HG03558 (cell line): ENCODE measurements at regions not wholly inside any gene's neighbourhood (a gene's known extent, or its start where the extent isn't known, plus 50 kb on each side); places are given as distances from the start of the nearest gene placed in this dataset.

Source experiments
- ATAC-seq: cut with Tn5 transposase; IDR thresholded peaks from one replicate; pipeline ENCODE4 v1.9.1; 2021; ENCODE audit warnings: moderate number of reproducible peaks; ENCODE audit not compliant: unreplicated experiment; ENCODE audit errors: extremely low read depth

DNA sequence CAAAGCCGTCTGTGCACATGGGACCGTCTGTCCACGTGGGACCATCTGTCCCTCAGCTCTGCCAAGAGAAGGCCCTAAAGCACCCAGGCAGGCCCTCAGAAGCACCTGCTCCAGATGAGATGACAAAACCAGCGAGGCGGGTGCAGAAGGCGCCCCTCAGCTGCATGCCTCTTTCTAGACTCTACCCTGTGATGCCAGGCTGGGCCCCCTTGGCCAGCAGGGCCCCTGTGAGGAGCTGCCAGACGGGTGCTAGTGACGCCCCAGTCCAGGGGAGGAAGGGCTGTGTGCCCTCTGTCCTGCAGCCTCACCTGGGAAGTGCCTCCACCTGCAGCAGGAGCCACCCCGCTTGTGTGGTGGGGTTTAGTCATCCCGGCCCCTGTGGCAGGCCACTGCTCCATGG is 309.2 kb upstream of the SHH start:
- no peak for ATAC-seq

DNA sequence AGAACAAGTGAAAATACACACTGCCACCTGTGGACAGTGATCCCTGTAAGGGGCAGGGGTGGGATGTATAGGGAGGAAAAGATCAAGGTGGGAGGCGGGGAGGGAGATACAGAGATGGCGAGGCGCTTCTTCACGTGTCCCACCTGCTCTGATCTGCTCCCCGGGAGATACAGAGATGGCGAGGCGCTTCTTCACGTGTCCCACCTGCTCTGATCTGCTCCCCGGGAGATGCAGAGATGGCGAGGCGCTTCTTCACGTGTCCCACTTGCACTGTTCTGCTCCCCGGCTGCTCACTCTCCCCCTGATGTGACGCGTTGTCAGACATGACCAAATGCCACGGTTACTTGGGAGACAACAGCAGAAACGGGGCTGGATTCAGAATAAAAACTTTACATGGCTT is 308.3 kb upstream of the SHH start:
- no peak for ATAC-seq

DNA sequence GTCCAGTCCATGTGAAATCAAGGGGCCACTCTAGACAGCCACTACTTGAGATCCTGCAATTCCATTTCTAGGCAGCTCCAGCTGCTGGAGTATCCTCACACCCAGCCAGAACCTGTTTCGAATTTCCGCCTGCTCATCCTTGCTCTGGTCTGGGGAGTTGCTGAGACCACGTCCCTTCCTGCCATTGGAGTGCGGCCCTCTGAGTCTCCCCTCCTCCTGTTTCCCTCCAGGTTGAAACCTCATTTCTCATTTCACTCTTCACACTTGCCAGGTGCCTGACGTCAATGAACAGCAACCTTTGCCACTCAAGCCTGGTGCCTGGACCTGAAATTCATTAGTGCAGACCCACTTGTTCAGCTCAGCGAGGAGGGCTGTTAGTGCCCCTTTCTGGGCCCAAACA is 307.5 kb upstream of the SHH start:
- ATAC-seq = no peak

DNA sequence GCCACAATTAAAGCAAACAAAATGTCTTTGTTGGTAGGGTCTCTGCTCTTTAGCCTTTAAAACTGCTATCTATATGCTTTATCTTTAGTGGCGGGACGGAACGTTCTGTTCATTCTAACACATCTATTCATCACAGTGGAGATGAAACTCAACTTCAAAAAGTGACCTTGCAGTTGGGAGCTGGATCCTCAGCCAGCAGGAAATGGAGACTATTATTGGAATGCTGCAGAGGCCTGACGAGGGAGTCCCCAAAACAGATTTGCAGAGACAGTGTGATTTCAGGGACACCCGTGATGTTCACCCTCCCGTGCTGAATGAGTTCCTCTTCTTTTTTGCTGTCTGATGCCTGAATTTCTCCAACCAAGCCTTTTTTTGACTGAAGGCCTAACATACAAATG is 306.0 kb upstream of the SHH start:
- ATAC-seq = no peak

DNA sequence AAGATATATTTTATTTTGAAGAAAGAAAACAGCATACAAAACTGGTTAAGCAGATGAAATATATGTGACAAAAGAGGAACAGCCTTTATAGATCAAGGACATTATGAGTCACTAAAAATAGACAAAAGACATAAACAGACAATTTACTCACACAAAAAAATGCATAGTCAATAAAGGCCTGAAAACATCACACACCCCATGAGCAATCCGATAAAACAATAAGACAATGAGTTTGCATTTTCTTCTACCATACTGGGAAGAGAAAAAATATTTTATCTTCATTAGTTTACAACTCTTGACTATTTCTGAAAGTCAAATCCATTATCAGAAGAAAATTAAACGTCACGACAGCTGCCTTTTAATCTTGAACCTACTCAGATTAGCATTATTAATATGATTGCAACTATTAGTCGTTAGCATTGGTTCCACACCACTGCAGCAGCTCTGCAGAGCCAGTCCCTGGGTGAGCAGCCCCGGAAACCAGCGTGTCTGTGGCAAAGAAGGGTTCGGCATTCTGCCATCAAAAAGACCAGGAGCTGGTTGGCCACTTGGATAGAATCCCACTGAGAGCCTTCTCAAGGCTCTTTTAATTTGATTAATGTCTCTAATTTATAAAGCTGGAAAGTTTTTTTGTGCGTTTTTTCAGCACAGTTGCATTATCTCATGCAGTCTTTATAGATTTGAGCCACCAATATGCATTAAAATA is 305.4 kb upstream of the SHH start:
- ATAC-seq = no peak

DNA sequence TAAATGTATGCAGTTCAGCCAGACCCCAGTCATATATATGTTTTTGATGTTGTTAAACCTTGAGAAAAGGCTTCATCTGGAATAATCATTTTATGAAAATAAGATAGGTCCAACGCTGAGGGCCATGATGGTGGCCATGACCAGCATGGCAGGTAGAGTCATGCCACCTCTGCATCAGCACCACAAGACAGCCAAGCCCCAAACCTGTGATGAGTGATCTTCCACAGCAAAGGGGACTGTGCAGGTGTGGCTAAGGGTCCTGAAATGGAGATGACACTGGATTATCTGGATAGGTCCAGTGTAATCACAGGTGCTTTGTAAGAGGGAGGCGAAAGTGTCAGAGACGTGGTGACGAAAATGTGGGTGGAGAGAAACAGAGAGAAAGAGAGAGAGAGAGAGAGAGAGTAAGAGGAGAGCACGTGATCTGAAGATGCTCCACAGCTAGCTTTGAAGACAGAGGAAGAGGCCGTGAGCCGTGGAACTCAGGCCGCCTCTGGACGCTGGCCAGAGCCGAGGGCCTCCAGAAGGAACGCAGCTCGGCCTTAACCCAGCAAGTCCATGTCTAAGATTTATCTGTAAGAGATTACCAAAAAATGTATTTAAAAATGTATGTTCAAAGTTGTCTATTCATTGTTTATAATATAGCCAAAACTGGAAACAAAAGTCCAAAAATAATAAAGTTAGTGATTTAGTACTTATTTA is 304.4 kb upstream of the SHH start:
- no peak for ATAC-seq

DNA sequence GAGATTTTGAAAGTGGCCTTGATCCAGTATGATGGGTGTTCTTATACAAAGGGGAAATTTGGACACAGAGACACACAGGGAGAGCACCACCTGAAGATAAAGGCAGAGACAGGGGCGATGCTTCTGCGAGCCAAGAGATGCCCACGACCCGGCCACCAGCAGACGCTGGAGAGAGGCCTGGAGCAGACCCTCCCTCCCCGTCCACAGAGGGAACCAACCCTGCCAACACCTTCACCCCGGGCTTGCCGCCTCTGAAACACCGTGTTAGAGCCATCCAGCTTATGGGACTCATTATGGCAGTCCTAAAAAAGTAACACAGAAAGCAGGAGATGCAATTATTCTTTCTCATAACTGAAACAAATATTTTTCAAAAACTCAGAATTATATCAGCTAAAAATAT is 303.3 kb upstream of the SHH start:
- no peak for ATAC-seq

DNA sequence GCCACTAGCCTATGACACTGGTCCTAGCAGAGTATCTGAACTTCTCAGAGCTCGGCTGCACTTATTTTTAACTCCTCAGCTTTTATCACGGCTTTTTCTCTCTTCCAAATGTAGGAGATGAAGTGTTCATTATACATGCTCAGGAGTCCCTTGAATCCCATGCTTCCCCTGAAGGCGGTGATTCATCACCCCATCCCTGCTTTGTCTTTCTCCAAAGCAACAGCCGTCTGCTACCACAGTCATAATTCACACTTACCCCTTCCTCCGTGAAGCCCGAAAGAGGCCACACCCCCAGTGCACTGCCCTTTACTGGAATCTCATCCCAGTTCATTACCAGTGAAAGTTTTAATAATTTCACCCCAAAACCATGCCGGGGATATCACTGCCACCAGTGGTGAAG is 301.5 kb upstream of the SHH start:
- no peak for ATAC-seq

DNA sequence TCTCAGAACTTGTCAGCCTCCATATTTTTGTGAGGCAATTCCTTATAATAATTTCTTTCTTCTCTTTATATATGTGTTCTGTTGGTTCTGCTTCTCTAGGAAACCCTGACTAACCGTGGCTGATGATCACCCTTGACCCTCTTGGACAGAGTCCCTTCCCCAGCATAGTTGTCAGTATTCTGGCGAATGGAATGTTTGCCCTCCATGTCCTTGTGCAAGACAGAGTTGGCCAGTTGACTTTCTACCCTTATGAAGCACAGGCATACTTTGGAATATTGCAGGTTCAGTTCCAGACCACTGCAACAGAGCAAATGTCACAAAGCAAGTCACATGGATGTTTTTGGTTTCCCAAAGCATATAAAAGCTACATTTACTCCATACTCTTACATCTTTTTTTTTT is 297.7 kb upstream of the SHH start:
- ATAC-seq = no peak

DNA sequence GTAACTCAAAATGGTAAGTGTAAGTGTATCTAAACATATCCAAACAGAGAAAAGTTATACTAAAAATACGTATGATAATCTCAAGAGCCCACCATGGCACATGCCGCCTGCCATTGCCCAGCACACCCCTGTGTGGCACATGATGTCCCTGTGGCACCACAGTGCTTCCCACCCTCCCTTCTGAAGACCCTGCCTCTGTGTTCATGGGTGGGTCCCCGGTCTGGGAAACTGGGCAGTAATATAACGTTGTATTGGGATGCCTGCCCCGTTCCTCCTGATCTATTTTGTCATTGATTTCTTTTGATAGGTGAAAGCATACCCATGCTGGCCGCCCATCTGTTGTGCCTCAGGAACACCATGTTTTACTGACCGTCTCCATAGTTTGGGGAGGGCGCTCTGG is 296.8 kb upstream of the SHH start:
- ATAC-seq = no peak

DNA sequence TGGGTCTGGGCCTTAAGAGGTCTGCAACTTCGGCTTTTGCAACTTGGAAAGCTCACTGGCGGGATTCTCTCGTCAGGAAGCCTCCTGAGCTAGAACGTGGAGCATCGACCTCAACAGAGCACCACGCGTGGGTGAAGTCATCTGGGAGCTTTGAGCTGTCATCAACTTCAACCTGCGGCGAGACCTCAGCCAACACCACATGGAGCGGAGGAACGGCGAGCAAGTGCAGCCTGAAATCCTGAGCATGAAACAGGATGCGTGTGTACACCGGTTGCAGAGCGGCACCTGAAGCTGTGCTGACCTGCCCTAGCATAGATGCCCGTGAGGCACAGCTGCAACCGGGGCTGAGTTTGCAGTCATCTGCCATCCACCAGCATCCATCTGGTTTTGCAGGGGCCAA is 295.7 kb upstream of the SHH start:
- ATAC-seq = no peak

DNA sequence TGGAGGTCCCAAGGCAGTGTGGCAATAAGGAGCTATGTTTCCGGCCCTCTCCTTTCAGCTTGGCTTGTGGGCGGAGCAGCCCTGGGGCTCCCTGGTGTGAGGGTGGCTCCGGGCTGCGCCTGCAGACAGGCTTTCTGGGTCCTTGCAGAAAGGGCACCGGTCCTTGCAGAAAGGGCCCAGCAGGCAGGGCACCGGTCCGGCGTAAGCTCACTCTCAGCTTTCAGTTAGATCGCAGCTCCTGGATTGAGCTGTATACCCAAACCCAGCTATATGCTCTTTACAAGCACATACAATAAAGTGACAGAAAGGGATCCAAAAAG is 293.8 kb upstream of the SHH start:
- no peak for ATAC-seq

DNA sequence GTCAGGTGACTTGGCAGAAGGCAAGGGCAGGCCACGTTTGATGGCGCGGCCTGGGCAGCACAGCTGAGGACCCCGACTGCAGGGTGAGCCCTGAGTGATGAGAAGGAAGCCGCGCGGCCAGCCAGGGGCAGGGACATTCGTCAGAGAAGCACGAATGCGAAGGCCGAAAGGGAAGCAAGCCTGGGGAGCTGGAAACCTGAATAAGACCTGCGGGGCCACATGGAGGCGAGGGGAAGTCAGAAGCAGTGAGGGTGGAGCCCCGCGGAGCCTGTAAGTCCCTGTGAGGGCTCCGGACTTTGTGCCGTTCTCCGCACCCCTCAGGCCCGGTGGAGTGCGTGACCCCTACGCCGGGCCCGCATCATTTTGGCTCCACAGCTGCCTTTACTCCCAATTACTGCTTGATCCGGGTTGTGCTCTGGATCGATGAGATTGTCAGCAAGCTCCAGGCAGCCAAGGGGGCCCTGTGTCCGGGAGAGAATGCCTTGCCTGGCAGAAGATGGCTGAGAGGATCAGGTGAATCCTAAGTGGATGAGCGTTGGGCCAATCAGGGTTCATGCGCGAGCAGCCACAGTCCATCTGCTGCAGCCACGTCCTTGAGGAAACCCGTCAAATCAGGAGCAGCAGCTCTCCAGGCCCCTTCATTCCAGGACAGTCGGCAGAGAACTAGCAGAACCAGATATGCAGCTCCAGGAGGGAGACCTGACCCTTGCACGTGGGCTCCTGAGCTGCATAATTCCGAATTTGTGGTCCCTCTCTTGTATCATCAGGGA is 293.3 kb upstream of the SHH start:
- ATAC-seq = no peak

DNA sequence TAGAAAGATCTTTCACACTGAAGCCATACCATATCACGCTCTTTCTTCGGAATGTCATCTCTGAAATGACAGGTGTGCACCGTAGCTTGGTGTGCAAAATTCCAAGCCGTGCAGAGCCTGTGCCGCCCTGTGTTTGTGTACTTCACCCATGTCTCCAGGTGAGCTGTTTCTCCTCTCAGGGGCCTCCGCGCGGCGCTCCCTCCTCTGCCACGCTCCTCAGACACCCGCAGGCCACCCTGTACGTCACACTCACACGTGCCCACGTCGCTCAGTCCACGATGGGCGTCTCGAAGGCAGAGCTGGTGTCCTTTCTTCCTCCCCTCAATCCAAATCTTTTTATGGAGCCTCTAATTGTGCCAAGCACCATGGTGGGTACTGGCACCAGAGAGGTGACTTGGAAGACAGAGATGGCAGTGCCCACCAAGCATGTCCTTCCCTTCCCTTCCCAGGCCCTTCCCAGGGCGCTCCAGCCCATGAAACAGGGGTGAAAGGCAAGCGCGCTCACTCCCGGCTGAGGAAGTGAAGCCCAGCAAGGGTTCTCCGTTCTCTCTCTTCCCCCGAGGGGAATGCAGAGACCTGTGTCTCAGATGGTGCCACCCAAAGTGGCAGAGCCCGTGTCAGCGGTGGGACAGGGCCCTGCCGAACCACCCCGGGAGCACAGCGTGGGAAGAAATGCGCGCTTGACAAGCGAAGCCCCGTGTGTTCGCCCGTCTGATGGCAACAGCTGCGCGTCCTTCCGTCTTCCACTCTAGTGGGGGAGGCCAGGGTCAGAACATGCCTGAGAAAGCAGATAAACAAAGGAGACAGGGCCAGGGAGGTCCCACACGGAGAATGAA is 292.5 kb upstream of the SHH start:
- no peak for ATAC-seq

DNA sequence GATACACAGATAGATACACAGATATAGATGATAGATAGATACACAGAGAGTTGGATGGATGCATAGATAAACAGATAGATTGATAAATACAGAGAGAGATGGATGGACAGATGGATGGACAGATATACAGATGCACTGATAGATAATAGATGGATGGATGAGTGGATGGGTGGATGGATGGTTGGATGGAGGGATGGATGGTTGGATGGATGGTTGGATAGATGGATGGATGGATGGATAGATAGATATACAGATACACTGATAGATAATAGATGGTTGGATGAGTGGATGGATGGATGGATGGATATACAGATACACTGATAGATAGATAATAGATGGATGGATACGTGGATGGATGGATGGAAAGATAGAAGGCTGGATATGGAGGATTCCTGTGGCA is 290.0 kb upstream of the SHH start:
- no peak for ATAC-seq

DNA sequence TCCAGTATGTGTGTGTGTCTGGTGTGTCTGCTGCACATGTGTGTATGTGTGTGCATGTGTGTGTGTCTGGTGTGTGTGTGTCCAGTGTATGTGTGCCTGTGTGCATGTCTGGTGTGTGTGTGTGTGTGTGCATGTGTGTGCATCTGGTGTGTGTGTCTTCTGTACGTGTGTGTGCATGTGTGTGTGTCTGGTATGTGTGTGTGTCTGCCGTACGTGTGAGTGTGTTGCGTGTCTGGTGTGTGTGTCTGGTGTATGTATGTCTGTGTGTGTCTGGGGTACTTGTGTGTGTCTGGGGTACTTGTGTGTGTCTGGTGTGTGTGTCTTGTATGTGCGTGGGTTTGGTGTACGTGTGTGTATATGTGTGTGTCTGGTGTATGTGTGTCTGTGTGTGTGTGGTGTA is 289.1 kb upstream of the SHH start:
- no peak for ATAC-seq

DNA sequence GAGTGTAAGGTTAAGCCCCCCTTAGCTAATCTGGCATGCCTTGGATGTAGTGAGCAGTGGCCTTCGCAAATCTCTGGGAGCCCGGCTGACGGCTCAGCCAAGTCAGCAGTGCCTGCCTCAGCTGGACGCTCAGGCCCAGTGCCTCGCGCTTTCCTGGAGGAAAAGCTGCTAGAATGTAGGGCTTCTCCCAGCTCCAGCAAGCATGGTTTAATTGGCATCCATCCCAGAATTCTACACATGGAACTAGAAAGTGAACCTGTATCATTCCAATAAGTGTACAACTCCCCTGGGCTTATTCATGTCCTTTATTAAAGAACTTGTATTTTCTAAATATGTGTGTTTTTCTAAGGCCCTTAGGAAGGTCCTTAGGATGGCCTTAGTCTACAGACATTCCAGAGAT is 287.8 kb upstream of the SHH start:
- ATAC-seq = no peak

DNA sequence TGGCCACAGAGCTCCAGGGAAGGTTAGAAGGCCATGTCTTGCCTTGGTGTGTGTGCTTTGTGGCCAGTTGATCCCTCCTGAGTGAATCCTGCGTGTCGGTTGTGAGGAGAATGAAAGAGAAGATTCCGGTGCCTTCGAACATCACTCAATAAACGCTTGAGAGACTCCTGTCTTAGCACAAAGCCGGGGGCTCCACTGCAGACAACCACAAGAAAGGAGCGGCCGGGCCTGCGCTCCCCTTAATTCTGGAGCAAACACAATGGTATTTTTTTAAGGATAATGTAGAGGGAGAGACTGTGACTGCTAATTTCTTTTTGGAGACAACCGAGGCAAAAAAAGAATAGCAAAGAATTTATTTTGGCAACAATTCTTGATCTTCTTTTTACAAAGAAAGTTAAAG is 286.8 kb upstream of the SHH start:
- no peak for ATAC-seq

DNA sequence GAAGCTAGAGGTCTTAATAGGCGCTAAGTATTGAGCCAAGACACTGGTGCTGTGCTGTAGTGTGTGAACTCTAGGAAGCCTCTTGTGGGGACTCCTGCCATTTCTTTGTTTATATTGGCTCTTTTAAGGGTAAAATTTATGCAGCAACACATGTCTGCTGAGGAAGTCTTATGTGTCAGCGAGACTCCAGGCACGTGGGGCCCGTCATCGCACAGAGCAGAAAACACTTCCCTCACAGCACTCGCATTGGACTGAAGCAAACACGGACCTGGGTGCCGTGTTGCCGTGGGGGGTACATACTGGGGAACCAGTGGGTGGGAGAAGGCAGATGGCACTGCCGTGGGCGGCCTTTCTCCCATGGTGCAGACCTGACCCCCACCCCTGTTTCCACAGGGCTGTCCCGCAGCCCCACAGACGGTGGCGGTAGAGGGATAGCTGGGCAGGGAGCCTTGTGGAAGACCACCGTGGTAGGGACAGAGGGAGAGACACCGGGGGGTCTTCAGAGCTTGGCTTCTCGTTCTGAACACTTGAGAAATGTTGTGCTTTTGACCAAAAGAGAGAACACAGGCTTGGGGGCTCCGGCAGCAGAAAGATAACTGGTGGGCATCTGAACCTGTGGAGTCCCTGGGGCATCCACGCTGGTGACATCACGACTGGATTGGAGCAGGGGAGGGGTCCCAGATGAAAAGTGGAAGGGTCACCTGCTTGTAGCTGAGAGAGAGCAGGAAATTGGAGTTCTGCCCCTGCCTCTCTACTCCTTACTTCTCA is 284.7 kb upstream of the SHH start:
- ATAC-seq = no peak

DNA sequence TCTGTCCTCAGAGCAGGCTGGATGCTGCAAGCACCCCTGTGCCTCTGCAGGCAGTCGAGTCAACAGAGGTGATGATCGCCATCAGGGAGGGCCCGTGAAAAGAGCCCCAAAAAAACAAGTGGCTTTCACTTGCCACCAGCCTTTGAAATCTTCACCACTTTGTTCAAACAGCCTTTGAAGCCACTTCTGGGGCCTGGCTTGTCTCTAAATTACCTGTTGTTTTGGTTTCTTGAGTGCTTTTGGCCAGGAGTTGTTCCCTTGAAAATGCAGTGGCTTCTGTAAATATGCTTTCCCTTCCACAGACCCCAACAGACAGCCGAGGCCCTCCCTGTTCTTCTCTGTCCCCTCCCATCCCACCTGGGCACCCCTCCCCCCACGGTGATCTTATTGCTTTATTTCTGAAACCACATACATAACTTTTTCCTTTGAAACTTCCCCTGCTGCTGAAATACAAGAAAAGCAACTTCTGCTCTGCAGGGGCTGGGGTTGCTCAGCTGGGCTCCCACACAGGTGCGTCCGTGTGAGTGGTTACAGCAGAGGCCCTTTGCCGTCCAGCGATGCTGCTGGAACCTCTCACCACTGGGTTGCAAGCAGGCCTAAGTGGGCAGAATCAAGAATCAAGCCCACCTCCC is 283.8 kb upstream of the SHH start:
- no peak for ATAC-seq
